GM18517 (cell line): ENCODE measurements at regions not wholly inside any gene's neighbourhood (a gene's known extent, or its start where the extent isn't known, plus 50 kb on each side); places are given as distances from the start of the nearest gene placed in this dataset.
"Not testable (repeated sequence)": the region's sequence is repeated elsewhere in the genome, so short reads cannot be mapped to it uniquely, and the experiment has no call there.

Experiments used
- ATAC-seq: cut with Tn5 transposase; IDR thresholded peaks from one replicate; pipeline ENCODE4 v1.9.1; 2021; ENCODE audit warnings: mild to moderate bottlenecking, moderate library complexity; ENCODE audit not compliant: unreplicated experiment

DNA sequence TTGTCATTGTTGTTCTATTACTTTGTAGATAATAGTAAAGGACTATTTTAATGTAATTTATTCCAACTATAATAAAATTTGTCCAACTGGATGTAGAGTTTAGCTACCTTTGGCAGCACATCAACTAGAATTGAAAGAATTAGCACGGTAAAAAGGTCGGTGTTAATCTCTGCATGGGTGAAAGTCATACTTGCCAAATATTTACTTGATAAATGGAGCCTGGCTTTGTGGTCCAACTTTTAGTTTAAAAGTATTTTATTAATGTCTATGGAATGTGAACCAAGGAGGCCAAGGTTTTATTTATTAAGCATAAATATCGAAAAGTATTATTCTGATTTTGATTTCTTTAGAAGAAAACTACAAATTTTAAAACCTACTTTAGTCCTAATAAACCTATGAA lies 1389.0 kb downstream of the PCDH9 start:
- ATAC-seq: no peak

GRCh38 chr13:65836066-65836465 lies 1394.1 kb downstream of the PCDH9 start:
- ATAC-seq: no peak

GRCh38 chr13:65834897-65835296 lies 1395.2 kb downstream of the PCDH9 start:
- ATAC-seq: no peak

GRCh38 chr13:65830411-65831205 lies 1399.5 kb downstream of the PCDH9 start:
- ATAC-seq: no peak

- no peak for ATAC-seq
Observed at GRCh38 chr13:65829241-65830008, 1400.7 kb downstream of the PCDH9 start.

DNA sequence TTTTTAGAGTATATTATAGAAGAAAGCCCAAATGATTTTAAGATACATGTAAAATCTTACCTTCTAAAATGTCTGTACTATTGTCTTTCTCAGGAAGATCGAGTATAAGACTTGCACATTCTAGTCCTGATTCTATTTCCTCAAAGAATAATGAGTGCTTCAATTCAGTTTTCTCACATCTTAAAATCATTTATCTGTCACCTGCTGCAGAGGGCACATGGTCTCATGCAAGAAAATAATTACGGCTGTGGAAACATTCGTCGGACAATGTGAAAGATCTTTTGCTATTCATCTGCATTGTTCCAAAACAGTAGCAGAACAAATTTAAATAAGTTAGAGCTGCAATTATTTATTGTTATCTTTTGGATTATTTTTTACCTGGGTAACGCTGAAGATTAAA lies 1403.5 kb downstream of the PCDH9 start:
- no peak for ATAC-seq

GRCh38 chr13:65825039-65825438 lies 1405.1 kb downstream of the PCDH9 start:
- no peak for ATAC-seq

DNA sequence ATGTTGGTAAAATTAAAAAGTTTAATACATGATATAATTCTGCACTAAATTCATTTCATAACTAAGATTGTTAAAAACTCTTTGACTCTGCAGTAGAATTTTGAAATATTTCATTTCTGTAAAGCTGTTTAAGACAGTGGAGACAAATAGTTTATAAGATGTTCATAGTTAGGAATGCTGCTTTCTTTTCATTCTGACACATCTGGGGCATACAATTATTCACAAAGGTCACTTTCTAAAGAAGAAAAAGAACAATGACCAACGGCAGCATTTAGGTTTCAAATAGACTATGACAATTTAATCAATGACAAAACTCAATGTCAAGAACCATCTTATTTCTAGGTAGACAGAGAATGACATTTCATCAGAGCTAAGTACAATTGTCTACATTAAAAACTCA lies 1422.1 kb downstream of the PCDH9 start:
- no peak for ATAC-seq

DNA sequence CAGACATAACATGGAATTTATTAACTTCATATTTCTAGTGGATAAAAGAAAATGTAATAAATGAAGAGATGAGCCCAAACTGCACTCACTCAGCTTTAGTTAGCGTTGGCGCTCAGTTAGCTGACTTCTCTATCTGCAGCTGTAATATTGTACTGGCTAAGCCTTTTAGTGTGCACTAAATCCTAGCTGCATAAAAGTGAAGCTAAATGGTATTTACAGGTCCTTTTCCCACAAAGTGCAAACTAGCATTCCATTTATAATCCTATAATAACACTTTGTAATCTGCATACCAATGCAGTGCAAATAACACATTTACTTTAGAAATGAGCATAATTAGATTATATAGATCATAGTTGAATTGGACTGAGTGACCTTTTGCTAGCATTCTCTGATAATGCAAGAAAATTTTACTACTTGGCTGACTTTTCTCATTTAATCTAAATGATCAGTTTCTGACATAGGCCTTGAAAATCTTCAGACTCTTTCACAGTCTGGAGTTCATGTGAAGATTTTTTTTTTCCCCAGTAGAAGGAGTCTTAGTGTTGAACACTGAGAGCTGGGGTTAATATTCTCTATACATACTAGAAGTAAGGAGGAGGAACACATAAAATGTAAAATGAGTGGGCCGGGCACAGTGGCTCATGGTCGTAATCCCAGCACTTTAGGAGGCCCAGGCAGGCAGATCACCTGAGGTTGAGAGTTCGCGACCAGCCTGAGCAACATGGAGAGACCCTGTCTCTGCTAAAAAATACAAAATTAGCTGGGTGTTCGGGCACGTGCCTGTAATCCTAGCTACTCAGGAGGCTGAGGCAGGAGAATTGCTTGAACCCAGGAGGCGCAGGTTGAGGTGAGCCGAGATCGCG lies 1426.4 kb downstream of the PCDH9 start:
- ATAC-seq: no peak

- ATAC-seq: no peak
Observed at GRCh38 chr13:65789815-65790214, 1440.3 kb downstream of the PCDH9 start.

GRCh38 chr13:65787082-65787481 lies 1443.1 kb downstream of the PCDH9 start:
- no peak for ATAC-seq

GRCh38 chr13:65784088-65784816 lies 1445.9 kb downstream of the PCDH9 start:
- no peak for ATAC-seq

DNA sequence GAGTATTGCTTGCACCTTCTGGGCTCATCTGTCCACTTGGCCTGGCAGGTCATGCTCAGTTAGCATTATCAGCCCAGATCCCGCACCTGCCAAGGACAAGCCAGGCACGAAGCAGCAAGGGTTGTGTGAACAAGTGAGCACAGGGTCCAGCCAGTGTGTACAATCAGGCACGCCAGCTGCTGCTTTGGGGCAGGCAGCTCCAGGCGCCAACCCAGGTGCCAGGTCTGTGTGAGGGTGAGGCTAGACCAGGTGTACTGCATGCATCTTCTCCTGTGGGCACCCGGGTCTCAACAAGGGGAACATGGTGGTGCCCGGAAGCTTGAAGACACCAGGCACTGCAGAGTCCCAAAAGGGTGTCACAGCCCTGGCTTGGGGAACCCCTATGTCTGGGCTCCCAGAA lies 1446.8 kb downstream of the PCDH9 start:
- ATAC-seq: no peak

- not testable (repeated sequence) for ATAC-seq
Observed at GRCh38 chr13:65771704-65772313, 1458.3 kb downstream of the PCDH9 start.

- ATAC-seq: no peak
Observed at GRCh38 chr13:65768545-65768944, 1461.6 kb downstream of the PCDH9 start.

GRCh38 chr13:65763811-65764210 lies 1466.3 kb downstream of the PCDH9 start:
- no peak for ATAC-seq

- ATAC-seq: no peak
Observed at GRCh38 chr13:65762012-65762411, 1468.1 kb downstream of the PCDH9 start.

- ATAC-seq: no peak
Observed at GRCh38 chr13:65756071-65756671, 1474.0 kb downstream of the PCDH9 start.

GRCh38 chr13:65748227-65748626 lies 1481.9 kb downstream of the PCDH9 start:
- ATAC-seq: no peak

- ATAC-seq: no peak
Observed at GRCh38 chr13:65746406-65746921, 1483.7 kb downstream of the PCDH9 start.
